A673 (cell line): ENCODE measurements at regions not wholly inside any gene's neighbourhood (a gene's known extent, or its start where the extent isn't known, plus 50 kb on each side); places are given as distances from the start of the nearest gene placed in this dataset.

Source experiments
- CTCF ChIP-seq: fragments of 300-800, 200-600 bp; sonication (generic); conservative IDR thresholded peaks from 2 replicates; pipeline ENCODE4 v1.5.1; 2017; ENCODE audit warnings: low read depth, mild to moderate bottlenecking, antibody characterized with exemption, low read length, moderate library complexity, mixed read lengths
- EZH2 ChIP-seq: fragments of 200-600 bp; sonication (generic); IDR thresholded peaks from 2 replicates; pipeline ENCODE4 v1.6.1; 2017; ENCODE audit warnings: borderline replicate concordance, low read depth, mild to moderate bottlenecking, mixed read lengths, antibody characterized with exemption, low read length; ENCODE audit not compliant: poor library complexity, severe bottlenecking

GRCh38 chr9:18122171-18122570 lies 351.8 kb upstream of the ADAMTSL1 start:
- TF ChIP-seq CTCF, result no peak
- TF ChIP-seq EZH2, result no peak
